HCT116 (cell line): ENCODE measurements at regions not wholly inside any gene's neighbourhood (a gene's known extent, or its start where the extent isn't known, plus 50 kb on each side); places are given as distances from the start of the nearest gene placed in this dataset.

ENCODE experiments used
- ATAC-seq: fragments of 200-7000 bp; cut with Tn5 transposase; 2 replicates; pipeline ENCODE4 v1.9.1; 2020; ENCODE audit warnings: mild to moderate bottlenecking, moderate library complexity
- BruUV-seq: library from RNA; stranded (reverse); fragments of 400-500 nt; replicated peaks from 2 replicates; lab custom pipeline; 2021; lab: Mats Ljungman, UMichigan
- CTCF ChIA-PET: fragments of 300-600 bp; sonication (Branson Sonifier 250); formaldehyde crosslinking; loops from one replicate; lab custom pipeline; 2021; ENCODE audit warnings: antibody characterized with exemption; lab: Charles Lee
- POLR2A ChIA-PET: fragments of 300-600, 350-600 bp; sonication (Branson Sonifier 250); formaldehyde crosslinking; loops from one replicate; lab custom pipeline; 2021; ENCODE audit warnings: antibody characterized with exemption; lab: Charles Lee
- RAD21 ChIA-PET, 2 experiments: fragments of 300-600 bp; sonication (Branson Sonifier 250); formaldehyde crosslinking; loops; one replicate each; lab custom pipeline; 2023; ENCODE audit warnings: low total read pairs in 2 of 2; ENCODE audit not compliant: uncharacterized antibody in 2 of 2, unreplicated experiment in 2 of 2, low non-redundant PET in 1 of 2; lab: Charles Lee
- DNase-seq: peaks from one replicate; pipeline ENCODE4 v3.0.0-alpha.2; 2010; ENCODE audit warnings: low read depth, low spot score
- H2AFZ ChIP-seq: fragments of 200-600 bp; shearing (Covaris generic), sonication (generic); 2 replicates; pipeline ENCODE4 v1.6.1; 2017; ENCODE audit warnings: low read depth, mixed run types, mixed read lengths, antibody characterized with exemption, low read length; ENCODE audit not compliant: poor library complexity, severe bottlenecking
- H3K27ac ChIP-seq: 2 replicates; pipeline ENCODE4 v1.5.1; 2012; ENCODE audit warnings: low read depth, low read length
- H3K27me3 ChIP-seq: fragments of 200-600 bp; sonication (generic); 2 replicates; pipeline ENCODE4 v1.6.1; 2016; ENCODE audit warnings: mixed run types, low read length, mixed read lengths; ENCODE audit not compliant: insufficient read depth
- H3K36me3 ChIP-seq, 2 experiments: fragments of 200-500 bp in 1 of 2; fragments of 200-600 bp in 1 of 2; sonication (Bioruptor generic) in 1 of 2; sonication (generic) in 1 of 2; 2 replicates each; pipeline versions ENCODE4 v1.5.1 to v1.6.1; 2014 to 2016; ENCODE audit warnings: low read length in 2 of 2, inconsistent platforms in 1 of 2, mixed read lengths in 1 of 2, mixed run types in 1 of 2; ENCODE audit not compliant: insufficient read depth in 2 of 2, control insufficient read depth in 1 of 2
- H3K4me1 ChIP-seq, 2 experiments: fragments of 200-600 bp in 1 of 2; sonication (generic) in 1 of 2; 2 replicates each; pipeline versions ENCODE4 v1.5.1 to v1.6.1; 2012 to 2017; ENCODE audit warnings: low read length in 2 of 2, inconsistent platforms in 1 of 2, mild to moderate bottlenecking in 1 of 2, mixed read lengths in 1 of 2, mixed run types in 1 of 2, moderate library complexity in 1 of 2; ENCODE audit not compliant: insufficient read depth in 2 of 2, control insufficient read depth in 1 of 2
- H3K4me2 ChIP-seq: fragments of 200-600 bp; sonication (generic); 2 replicates; pipeline ENCODE4 v1.6.1; 2017; ENCODE audit warnings: mixed run types, low read length, mixed read lengths
- H3K4me3 ChIP-seq, 2 experiments: fragments of 200-600 bp in 1 of 2; sonication (generic) in 1 of 2; replicated peaks in 1 of 2; 2 replicates each; pipeline ENCODE4 v1.5.1; 2011 to 2016; ENCODE audit warnings: low read length in 2 of 2, control low read depth in 1 of 2, low read depth in 1 of 2, mild to moderate bottlenecking in 1 of 2, mixed read lengths in 1 of 2, mixed run types in 1 of 2
- H3K79me2 ChIP-seq: fragments of 200-600 bp; sonication (generic); 2 replicates; pipeline ENCODE4 v1.6.1; 2017; ENCODE audit warnings: mild to moderate bottlenecking, mixed run types, low read length, moderate library complexity, mixed read lengths; ENCODE audit not compliant: insufficient read depth
- H3K9ac ChIP-seq: fragments of 200-600 bp; sonication (generic); 2 replicates; pipeline ENCODE4 v1.6.1; 2016; ENCODE audit warnings: low read length, mixed read lengths
- H3K9me2 ChIP-seq: fragments of 200-600 bp; sonication (generic), shearing (Covaris generic); 2 replicates; pipeline ENCODE4 v1.6.1; 2017; ENCODE audit warnings: mixed run types, mild to moderate bottlenecking, moderate library complexity; ENCODE audit not compliant: insufficient read depth
- H3K9me3 ChIP-seq, 2 experiments: fragments of 200-500 bp in 1 of 2; fragments of 200-600 bp in 1 of 2; sonication (Bioruptor generic) in 1 of 2; sonication (generic) in 1 of 2; 2 replicates each; pipeline ENCODE4 v1.6.1; 2014 to 2017; ENCODE audit warnings: low read length in 2 of 2, mixed read lengths in 2 of 2, inconsistent platforms in 1 of 2, low read depth in 1 of 2, mild to moderate bottlenecking in 1 of 2, mixed run types in 1 of 2, moderate library complexity in 1 of 2; ENCODE audit not compliant: control insufficient read depth in 1 of 2, insufficient read depth in 1 of 2
- H4K20me1 ChIP-seq: fragments of 200-600 bp; sonication (generic), shearing (Covaris generic); 2 replicates; pipeline ENCODE4 v1.6.1; 2017; ENCODE audit warnings: mixed run types, mild to moderate bottlenecking, moderate library complexity; ENCODE audit not compliant: insufficient read depth
- CBX3 ChIP-seq: IDR thresholded peaks from 2 replicates; pipeline ENCODE4 v1.6.1; 2012; ENCODE audit warnings: low read depth
- CEBPB ChIP-seq: IDR thresholded peaks from 2 replicates; pipeline ENCODE4 v1.6.1; 2012; ENCODE audit warnings: low read depth
- EGR1 ChIP-seq: IDR thresholded peaks from 2 replicates; pipeline ENCODE4 v1.6.1; 2012; ENCODE audit warnings: low read depth
- ELF1 ChIP-seq: IDR thresholded peaks from 2 replicates; pipeline ENCODE4 v1.6.1; 2012; ENCODE audit warnings: low read depth, borderline replicate concordance
- EZH2 ChIP-seq: fragments of 200-600 bp; sonication (generic); IDR thresholded peaks from 2 replicates; pipeline ENCODE4 v1.6.1; 2017; ENCODE audit warnings: antibody characterized with exemption, mixed run types
- FOSL1 ChIP-seq: IDR thresholded peaks from 2 replicates; pipeline ENCODE4 v1.6.1; 2012; ENCODE audit warnings: low read depth
- JUND ChIP-seq: IDR thresholded peaks from 2 replicates; pipeline ENCODE4 v1.6.1; 2012
- POLR2A ChIP-seq: IDR thresholded peaks from 2 replicates; pipeline ENCODE4 v1.7.0; 2011; ENCODE audit warnings: borderline replicate concordance; ENCODE audit not compliant: insufficient read depth, insufficient read length; ENCODE audit errors: extremely low read depth
- POLR2AphosphoS5 ChIP-seq: IDR thresholded peaks from 2 replicates; pipeline ENCODE4 v1.6.1; 2011; ENCODE audit warnings: mild to moderate bottlenecking, low read depth, low read length, moderate library complexity
- RAD21 ChIP-seq: IDR thresholded peaks from 2 replicates; pipeline ENCODE4 v1.6.1; 2012; ENCODE audit warnings: low read depth, mild to moderate bottlenecking
- SIN3A ChIP-seq: IDR thresholded peaks from 2 replicates; pipeline ENCODE4 v1.6.1; 2012; ENCODE audit warnings: low read depth
- SRF ChIP-seq: IDR thresholded peaks from 2 replicates; pipeline ENCODE4 v1.6.1; 2012; ENCODE audit warnings: low read depth
- ZFX ChIP-seq: fragments of 450-650 bp; IDR thresholded peaks from 2 replicates; pipeline ENCODE4 v1.6.1; 2017
- intact Hi-C: fragments of 100-400 bp; cut with micrococcal nuclease; formaldehyde crosslinking; loops from 2 replicates; pipeline ENCODE4 v1.10.0; 2022
- TF ChIP-seq, protein P1 (sequence below): IDR thresholded peaks from 2 replicates; pipeline ENCODE4 v1.6.1; 2012
- TF ChIP-seq, protein P2 (sequence below), 3 experiments: fragments of 200-600 bp in 1 of 3; sonication (generic) in 1 of 3; IDR thresholded peaks in 2 of 3; conservative IDR thresholded peaks in 1 of 3; 2 replicates each; pipeline ENCODE4 v1.5.1; 2012 to 2017; ENCODE audit warnings: low read depth in 2 of 3, low read length in 2 of 3, antibody characterized with exemption in 1 of 3, borderline replicate concordance in 1 of 3, control low read depth in 1 of 3, mild to moderate bottlenecking in 1 of 3, mixed read lengths in 1 of 3, mixed run types in 1 of 3, moderate library complexity in 1 of 3; ENCODE audit not compliant: insufficient read depth in 1 of 3
- TF ChIP-seq, protein P3 (sequence below): IDR thresholded peaks from 2 replicates; pipeline ENCODE4 v1.6.1; 2012

DNA sequence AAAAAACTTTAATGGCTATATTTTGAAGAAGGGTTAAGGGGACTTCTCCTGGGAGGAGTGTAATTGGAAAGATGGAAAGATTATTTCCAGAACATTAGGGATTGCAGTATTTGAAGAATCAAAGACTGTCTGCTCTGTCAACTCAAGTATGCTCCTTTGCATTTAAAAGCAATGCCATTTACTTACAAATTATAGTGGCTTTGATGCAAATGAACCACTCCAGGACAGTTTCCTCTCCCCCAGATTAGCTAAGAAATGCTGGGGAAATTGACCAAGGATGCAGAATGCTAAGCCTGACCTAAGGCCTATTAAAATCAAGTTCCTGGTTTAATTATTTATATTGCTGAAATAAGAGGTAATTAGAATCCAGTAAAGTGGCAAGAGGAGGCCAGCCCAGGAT is 110.5 kb upstream of the CAMK1G start:
- Histone ChIP-seq H3K9ac (no peak overlapping the region), H2AFZ (no peak overlapping the region), H3K4me3 (no peak overlapping the region), H3K9me3 (no peaks in the 10 kb centered on the region), H3K79me2 (no peaks in the 10 kb centered on the region), H3K4me2 (no peak overlapping the region), H3K27ac (no peak overlapping the region), H3K9me2 (no peaks in the 10 kb centered on the region), H3K4me1 (no peaks in the 10 kb centered on the region), H4K20me1 (no peaks in the 10 kb centered on the region), H3K36me3 (no peaks in the 10 kb centered on the region), H3K27me3 (peaks cover under 1% of the 10 kb centered on the region)
- DNase-seq: no peak
- no TSS peak for BruUV-seq
- no peak for TF ChIP-seq EZH2
- no peak for TF ChIP-seq SIN3A
- no peak for TF ChIP-seq CBX3
- TF ChIP-seq SRF: no peak
- TF ChIP-seq, protein P1, sequence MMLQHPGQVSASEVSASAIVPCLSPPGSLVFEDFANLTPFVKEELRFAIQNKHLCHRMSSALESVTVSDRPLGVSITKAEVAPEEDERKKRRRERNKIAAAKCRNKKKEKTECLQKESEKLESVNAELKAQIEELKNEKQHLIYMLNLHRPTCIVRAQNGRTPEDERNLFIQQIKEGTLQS: no peak
- no peak for TF ChIP-seq RAD21
- TF ChIP-seq POLR2AphosphoS5: no peak
- no peak for TF ChIP-seq CEBPB
- TF ChIP-seq JUND: no peak
- ChIA-PET CTCF (no interaction called here), POLR2A (no interaction called here), RAD21 (no interaction called here)
- ATAC-seq: no peak
- intact Hi-C loops: no loop called here

DNA sequence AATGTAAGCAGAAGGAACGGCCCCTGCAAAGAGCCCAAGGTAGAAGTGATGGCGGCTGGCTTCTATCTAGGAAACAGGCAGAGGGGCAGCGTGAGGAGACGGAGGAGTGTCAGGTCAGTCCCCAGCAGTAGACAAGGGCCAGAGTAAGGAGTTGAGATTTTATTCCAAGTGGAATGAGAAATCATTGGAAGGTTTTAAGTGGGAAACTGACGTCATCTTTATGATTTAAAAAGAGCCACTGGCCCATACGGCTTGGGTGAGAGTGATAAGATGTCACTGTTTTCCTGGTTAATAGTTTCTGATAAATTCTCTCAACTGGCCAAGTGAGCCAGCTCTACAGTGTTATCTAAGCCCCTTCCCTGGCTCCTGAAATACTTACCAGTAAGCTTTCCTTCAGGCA is 103.2 kb upstream of the CAMK1G start:
- TF ChIP-seq CBX3 (no peak), ZFX (no peak), ELF1 (no peak), POLR2A (no peak), FOSL1 (no peak), EGR1 (no peak), SIN3A (no peak), JUND (no peak)
- TF ChIP-seq, protein P2, sequence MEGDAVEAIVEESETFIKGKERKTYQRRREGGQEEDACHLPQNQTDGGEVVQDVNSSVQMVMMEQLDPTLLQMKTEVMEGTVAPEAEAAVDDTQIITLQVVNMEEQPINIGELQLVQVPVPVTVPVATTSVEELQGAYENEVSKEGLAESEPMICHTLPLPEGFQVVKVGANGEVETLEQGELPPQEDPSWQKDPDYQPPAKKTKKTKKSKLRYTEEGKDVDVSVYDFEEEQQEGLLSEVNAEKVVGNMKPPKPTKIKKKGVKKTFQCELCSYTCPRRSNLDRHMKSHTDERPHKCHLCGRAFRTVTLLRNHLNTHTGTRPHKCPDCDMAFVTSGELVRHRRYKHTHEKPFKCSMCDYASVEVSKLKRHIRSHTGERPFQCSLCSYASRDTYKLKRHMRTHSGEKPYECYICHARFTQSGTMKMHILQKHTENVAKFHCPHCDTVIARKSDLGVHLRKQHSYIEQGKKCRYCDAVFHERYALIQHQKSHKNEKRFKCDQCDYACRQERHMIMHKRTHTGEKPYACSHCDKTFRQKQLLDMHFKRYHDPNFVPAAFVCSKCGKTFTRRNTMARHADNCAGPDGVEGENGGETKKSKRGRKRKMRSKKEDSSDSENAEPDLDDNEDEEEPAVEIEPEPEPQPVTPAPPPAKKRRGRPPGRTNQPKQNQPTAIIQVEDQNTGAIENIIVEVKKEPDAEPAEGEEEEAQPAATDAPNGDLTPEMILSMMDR (IDR thresholded peaks at IDR 0.05 in 2 of 3, conservative IDR thresholded peaks at IDR 0.05 in 1 of 3; ENCODE audit: borderline replicate concordance in 1 of 3, insufficient read depth in 1 of 3, low read depth in 2 of 3, low read length in 2 of 3): no peak
- TF ChIP-seq, protein P3, sequence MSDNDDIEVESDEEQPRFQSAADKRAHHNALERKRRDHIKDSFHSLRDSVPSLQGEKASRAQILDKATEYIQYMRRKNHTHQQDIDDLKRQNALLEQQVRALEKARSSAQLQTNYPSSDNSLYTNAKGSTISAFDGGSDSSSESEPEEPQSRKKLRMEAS: no peak
- TF ChIP-seq, all 23 proteins: peak for 0
- Histone ChIP-seq H2AFZ (no peak overlapping the region), H3K9me2 (no peaks in the 10 kb centered on the region), H3K9ac (no peak overlapping the region), H3K4me3 (no peak overlapping the region), H3K9me3 (no peaks in the 10 kb centered on the region), H3K4me2 (no peak overlapping the region), H3K36me3 (no peaks in the 10 kb centered on the region), H3K4me1 (no peaks in the 10 kb centered on the region), H3K79me2 (no peaks in the 10 kb centered on the region), H4K20me1 (no peaks in the 10 kb centered on the region), H3K27ac (no peak overlapping the region), H3K27me3 (peaks cover 7% of the 10 kb centered on the region)
- CTCF ChIA-PET: no interaction called here
- no peak for DNase-seq
- intact Hi-C loops: no loop called here
- RAD21 ChIA-PET: no interaction called here
- no TSS peak for BruUV-seq
- POLR2A ChIA-PET: no interaction called here
- no peak for ATAC-seq
